ENCODE measurements at regions not wholly inside any gene's neighbourhood (a gene's known extent, or its start where the extent isn't known, plus 50 kb on each side); places are given as distances from the start of the nearest gene placed in this dataset.
A peak's percentile ranks its signal among the peaks of the same experiment; 100 is the strongest.

- H3K4me1 ChIP-seq (ENCODE audit: control insufficient read depth in 3 of 3, insufficient read depth in 2 of 3, low read depth in 1 of 3, low read length in 2 of 3), result no peaks in the 10 kb centered on the region
- H3K27me3 ChIP-seq (ENCODE audit: control insufficient read depth in 3 of 3, insufficient read depth in 3 of 3, low read length in 3 of 3), result no peaks in the 10 kb centered on the region
- no peaks in the 10 kb centered on the region for H3K36me3 ChIP-seq (ENCODE audit: control insufficient read depth in 3 of 3, insufficient read depth in 2 of 3, low read depth in 1 of 3, low read length in 3 of 3)
- 81 to 85% (median 83%) methylated on average over 1 of the region's 1 CpG for WGBS, 3 donors
- H3K9me3 ChIP-seq (ENCODE audit: control insufficient read depth in 2 of 2, insufficient read depth in 1 of 2, low read depth in 1 of 2, low read length in 1 of 2), result no peaks in the 10 kb centered on the region
- no peak overlapping the region for H3K27ac ChIP-seq (ENCODE audit: low read depth in 1 of 3, low read length in 2 of 3)
- FAIRE-seq (no peak), DNase-seq (no peak)
- no peak overlapping the region for H3K4me3 ChIP-seq (ENCODE audit: low read depth in 1 of 3, low read length in 3 of 3)
Measured at GRCh38 chr3:153313302-153313965, 151.4 kb downstream of the RAP2B start.

GRCh38 chr3:153314038-153314437 is 152.0 kb downstream of the RAP2B start:
- Histone ChIP-seq H3K36me3 (ENCODE audit: control insufficient read depth in 3 of 3, insufficient read depth in 2 of 3, low read depth in 1 of 3, low read length in 3 of 3) (no peaks in the 10 kb centered on the region), H3K4me1 (ENCODE audit: control insufficient read depth in 3 of 3, insufficient read depth in 2 of 3, low read depth in 1 of 3, low read length in 2 of 3) (no peaks in the 10 kb centered on the region), H3K9me3 (ENCODE audit: control insufficient read depth in 2 of 2, insufficient read depth in 1 of 2, low read depth in 1 of 2, low read length in 1 of 2) (no peaks in the 10 kb centered on the region), H3K27ac (ENCODE audit: low read depth in 1 of 3, low read length in 2 of 3) (no peak overlapping the region), H3K27me3 (ENCODE audit: control insufficient read depth in 3 of 3, insufficient read depth in 3 of 3, low read length in 3 of 3) (no peaks in the 10 kb centered on the region), H3K4me3 (ENCODE audit: low read depth in 1 of 3, low read length in 3 of 3) (no peak overlapping the region)
- DNase-seq, result no peak
- no peak for FAIRE-seq
- 21 to 45% (median 34%) methylated on average over 1 of the region's 1 CpG for WGBS, 3 donors

- Histone ChIP-seq H3K36me3 (ENCODE audit: control insufficient read depth in 3 of 3, insufficient read depth in 2 of 3, low read depth in 1 of 3, low read length in 3 of 3) (no peaks in the 10 kb centered on the region), H3K4me1 (ENCODE audit: control insufficient read depth in 3 of 3, insufficient read depth in 2 of 3, low read depth in 1 of 3, low read length in 2 of 3) (no peaks in the 10 kb centered on the region), H3K9me3 (ENCODE audit: control insufficient read depth in 2 of 2, insufficient read depth in 1 of 2, low read depth in 1 of 2, low read length in 1 of 2) (no peaks in the 10 kb centered on the region), H3K4me3 (ENCODE audit: low read depth in 1 of 3, low read length in 3 of 3) (no peak overlapping the region), H3K27ac (ENCODE audit: low read depth in 1 of 3, low read length in 2 of 3) (no peak overlapping the region), H3K27me3 (ENCODE audit: control insufficient read depth in 3 of 3, insufficient read depth in 3 of 3, low read length in 3 of 3) (no peaks in the 10 kb centered on the region)
- FAIRE-seq (no peak), DNase-seq (no peak)
Measured at GRCh38 chr3:153315781-153316180, 153.8 kb downstream of the RAP2B start.

- DNase-seq (no peak), FAIRE-seq (no peak)
- no peak overlapping the region for H3K4me3 ChIP-seq (ENCODE audit: low read depth in 1 of 3, low read length in 3 of 3)
- H3K4me1 ChIP-seq (ENCODE audit: control insufficient read depth in 3 of 3, insufficient read depth in 2 of 3, low read depth in 1 of 3, low read length in 2 of 3), result no peaks in the 10 kb centered on the region
- 11 to 23% (median 14%) methylated on average over 2 of the region's 2 CpGs for WGBS, 3 donors
- no peaks in the 10 kb centered on the region for H3K36me3 ChIP-seq (ENCODE audit: control insufficient read depth in 3 of 3, insufficient read depth in 2 of 3, low read depth in 1 of 3, low read length in 3 of 3)
- no peaks in the 10 kb centered on the region for H3K9me3 ChIP-seq (ENCODE audit: control insufficient read depth in 2 of 2, insufficient read depth in 1 of 2, low read depth in 1 of 2, low read length in 1 of 2)
- no peaks in the 10 kb centered on the region for H3K27me3 ChIP-seq (ENCODE audit: control insufficient read depth in 3 of 3, insufficient read depth in 3 of 3, low read length in 3 of 3)
- H3K27ac ChIP-seq (ENCODE audit: low read depth in 1 of 3, low read length in 2 of 3), result peak overlapping the region in 1 of 3 donors; percentile 11
Measured at GRCh38 chr3:153319705-153320554, 157.9 kb downstream of the RAP2B start.

- Histone ChIP-seq H3K4me3 (ENCODE audit: low read depth in 1 of 3, low read length in 3 of 3) (no peak overlapping the region), H3K9me3 (ENCODE audit: control insufficient read depth in 2 of 2, insufficient read depth in 1 of 2, low read depth in 1 of 2, low read length in 1 of 2) (no peaks in the 10 kb centered on the region), H3K27me3 (ENCODE audit: control insufficient read depth in 3 of 3, insufficient read depth in 3 of 3, low read length in 3 of 3) (no peaks in the 10 kb centered on the region), H3K4me1 (ENCODE audit: control insufficient read depth in 3 of 3, insufficient read depth in 2 of 3, low read depth in 1 of 3, low read length in 2 of 3) (no peaks in the 10 kb centered on the region), H3K27ac (ENCODE audit: low read depth in 1 of 3, low read length in 2 of 3) (no peak overlapping the region), H3K36me3 (ENCODE audit: control insufficient read depth in 3 of 3, insufficient read depth in 2 of 3, low read depth in 1 of 3, low read length in 3 of 3) (no peaks in the 10 kb centered on the region)
- DNase-seq, result no peak
- FAIRE-seq, result no peak
- 80 to 83% (median 83%) methylated on average over 6 of the region's 6 CpGs for WGBS, 3 donors
Measured at GRCh38 chr3:153320585-153321128, 158.6 kb downstream of the RAP2B start.

- H3K4me1 ChIP-seq (ENCODE audit: control insufficient read depth in 3 of 3, insufficient read depth in 2 of 3, low read depth in 1 of 3, low read length in 2 of 3), result no peaks in the 10 kb centered on the region
- H3K27ac ChIP-seq (ENCODE audit: low read depth in 1 of 3, low read length in 2 of 3), result no peak overlapping the region
- WGBS, 3 donors, result 75 to 92% (median 81%) methylated on average over 2 of the region's 2 CpGs
- DNase-seq (no peak), FAIRE-seq (no peak)
- H3K9me3 ChIP-seq (ENCODE audit: control insufficient read depth in 2 of 2, insufficient read depth in 1 of 2, low read depth in 1 of 2, low read length in 1 of 2), result no peaks in the 10 kb centered on the region
- H3K36me3 ChIP-seq (ENCODE audit: control insufficient read depth in 3 of 3, insufficient read depth in 2 of 3, low read depth in 1 of 3, low read length in 3 of 3), result no peaks in the 10 kb centered on the region
- no peak overlapping the region for H3K4me3 ChIP-seq (ENCODE audit: low read depth in 1 of 3, low read length in 3 of 3)
- H3K27me3 ChIP-seq (ENCODE audit: control insufficient read depth in 3 of 3, insufficient read depth in 3 of 3, low read length in 3 of 3), result no peaks in the 10 kb centered on the region
Measured at GRCh38 chr3:153328690-153329089, 166.7 kb downstream of the RAP2B start.

GRCh38 chr3:153330901-153331300 is 168.9 kb downstream of the RAP2B start:
- no peak for FAIRE-seq
- WGBS, 3 donors, result 84 to 100% (median 93%) methylated on average over 1 of the region's 1 CpG

GRCh38 chr3:153331676-153332075 is 169.7 kb downstream of the RAP2B start:
- H3K9me3 ChIP-seq (ENCODE audit: control insufficient read depth in 2 of 2, insufficient read depth in 1 of 2, low read depth in 1 of 2, low read length in 1 of 2), result no peaks in the 10 kb centered on the region
- H3K4me1 ChIP-seq (ENCODE audit: control insufficient read depth in 3 of 3, insufficient read depth in 2 of 3, low read depth in 1 of 3, low read length in 2 of 3), result no peaks in the 10 kb centered on the region
- H3K27me3 ChIP-seq (ENCODE audit: control insufficient read depth in 3 of 3, insufficient read depth in 3 of 3, low read length in 3 of 3), result no peaks in the 10 kb centered on the region
- DNase-seq, result no peak
- no peak for FAIRE-seq
- H3K4me3 ChIP-seq (ENCODE audit: low read depth in 1 of 3, low read length in 3 of 3), result no peak overlapping the region
- H3K36me3 ChIP-seq (ENCODE audit: control insufficient read depth in 3 of 3, insufficient read depth in 2 of 3, low read depth in 1 of 3, low read length in 3 of 3), result no peaks in the 10 kb centered on the region
- H3K27ac ChIP-seq (ENCODE audit: low read depth in 1 of 3, low read length in 2 of 3), result no peak overlapping the region

More at GRCh38 chr3:153330901-153331300, 168.9 kb downstream of the RAP2B start:
- no peaks in the 10 kb centered on the region for H3K36me3 ChIP-seq (ENCODE audit: control insufficient read depth in 3 of 3, insufficient read depth in 2 of 3, low read depth in 1 of 3, low read length in 3 of 3)
- H3K27ac ChIP-seq (ENCODE audit: low read depth in 1 of 3, low read length in 2 of 3), result no peak overlapping the region
- no peaks in the 10 kb centered on the region for H3K27me3 ChIP-seq (ENCODE audit: control insufficient read depth in 3 of 3, insufficient read depth in 3 of 3, low read length in 3 of 3)
- no peaks in the 10 kb centered on the region for H3K9me3 ChIP-seq (ENCODE audit: control insufficient read depth in 2 of 2, insufficient read depth in 1 of 2, low read depth in 1 of 2, low read length in 1 of 2)
- no peak for DNase-seq
- H3K4me1 ChIP-seq (ENCODE audit: control insufficient read depth in 3 of 3, insufficient read depth in 2 of 3, low read depth in 1 of 3, low read length in 2 of 3), result no peaks in the 10 kb centered on the region
- no peak overlapping the region for H3K4me3 ChIP-seq (ENCODE audit: low read depth in 1 of 3, low read length in 3 of 3)
